ENCODE measurements at regions not wholly inside any gene's neighbourhood (a gene's known extent, or its start where the extent isn't known, plus 50 kb on each side); places are given as distances from the start of the nearest gene placed in this dataset.

GRCh38 chr9:30670805-30671562 lies 1713.5 kb upstream of the ACO1 start:
- DNase-seq, result no peak

- DNase-seq, result no peak
Observed at GRCh38 chr9:30673132-30673531, 1711.3 kb upstream of the ACO1 start.

- DNase-seq, result no peak
Observed at GRCh38 chr9:30676651-30677050, 1707.8 kb upstream of the ACO1 start.

- no peak for DNase-seq
Observed at GRCh38 chr9:30677221-30677620, 1707.2 kb upstream of the ACO1 start.

- no peak for DNase-seq
Observed at GRCh38 chr9:30688801-30689200, 1695.6 kb upstream of the ACO1 start.

- no peak for DNase-seq
Observed at GRCh38 chr9:30697958-30698357, 1686.5 kb upstream of the ACO1 start.

GRCh38 chr9:30711591-30711990 lies 1672.9 kb upstream of the ACO1 start:
- no peak for DNase-seq

- no peak for DNase-seq
Observed at GRCh38 chr9:30713243-30713642, 1671.2 kb upstream of the ACO1 start.

- DNase-seq, result no peak
Observed at GRCh38 chr9:30714389-30714788, 1670.1 kb upstream of the ACO1 start.

GRCh38 chr9:30718483-30718882 lies 1666.0 kb upstream of the ACO1 start:
- no peak for DNase-seq

- no peak for DNase-seq
Observed at GRCh38 chr9:30722065-30722464, 1662.4 kb upstream of the ACO1 start.

- no peak for DNase-seq
Observed at GRCh38 chr9:30723656-30724055, 1660.8 kb upstream of the ACO1 start.

- no peak for DNase-seq
Observed at GRCh38 chr9:30732060-30732459, 1652.4 kb upstream of the ACO1 start.

GRCh38 chr9:30744871-30745270 lies 1639.6 kb upstream of the ACO1 start:
- DNase-seq, result no peak

- DNase-seq, result no peak
Observed at GRCh38 chr9:30746589-30746988, 1637.9 kb upstream of the ACO1 start.

- no peak for DNase-seq
Observed at GRCh38 chr9:30757723-30758122, 1626.7 kb upstream of the ACO1 start.

- no peak for DNase-seq
Observed at GRCh38 chr9:30758726-30759446, 1625.6 kb upstream of the ACO1 start.

- DNase-seq, result no peak
Observed at GRCh38 chr9:30765318-30765717, 1619.1 kb upstream of the ACO1 start.

GRCh38 chr9:30771163-30771708 lies 1613.2 kb upstream of the ACO1 start:
- DNase-seq, result no peak

GRCh38 chr9:30771760-30772159 lies 1612.7 kb upstream of the ACO1 start:
- no peak for DNase-seq

GRCh38 chr9:30773427-30773826 lies 1611.0 kb upstream of the ACO1 start:
- no peak for DNase-seq

- DNase-seq, result no peak
Observed at GRCh38 chr9:30774326-30774725, 1610.1 kb upstream of the ACO1 start.

GRCh38 chr9:30775236-30775635 lies 1609.2 kb upstream of the ACO1 start:
- DNase-seq, result no peak

- DNase-seq, result no peak
Observed at GRCh38 chr9:30796764-30797163, 1587.7 kb upstream of the ACO1 start.
